ENCODE measurements at regions not wholly inside any gene's neighbourhood (a gene's known extent, or its start where the extent isn't known, plus 50 kb on each side); places are given as distances from the start of the nearest gene placed in this dataset.

DNA sequence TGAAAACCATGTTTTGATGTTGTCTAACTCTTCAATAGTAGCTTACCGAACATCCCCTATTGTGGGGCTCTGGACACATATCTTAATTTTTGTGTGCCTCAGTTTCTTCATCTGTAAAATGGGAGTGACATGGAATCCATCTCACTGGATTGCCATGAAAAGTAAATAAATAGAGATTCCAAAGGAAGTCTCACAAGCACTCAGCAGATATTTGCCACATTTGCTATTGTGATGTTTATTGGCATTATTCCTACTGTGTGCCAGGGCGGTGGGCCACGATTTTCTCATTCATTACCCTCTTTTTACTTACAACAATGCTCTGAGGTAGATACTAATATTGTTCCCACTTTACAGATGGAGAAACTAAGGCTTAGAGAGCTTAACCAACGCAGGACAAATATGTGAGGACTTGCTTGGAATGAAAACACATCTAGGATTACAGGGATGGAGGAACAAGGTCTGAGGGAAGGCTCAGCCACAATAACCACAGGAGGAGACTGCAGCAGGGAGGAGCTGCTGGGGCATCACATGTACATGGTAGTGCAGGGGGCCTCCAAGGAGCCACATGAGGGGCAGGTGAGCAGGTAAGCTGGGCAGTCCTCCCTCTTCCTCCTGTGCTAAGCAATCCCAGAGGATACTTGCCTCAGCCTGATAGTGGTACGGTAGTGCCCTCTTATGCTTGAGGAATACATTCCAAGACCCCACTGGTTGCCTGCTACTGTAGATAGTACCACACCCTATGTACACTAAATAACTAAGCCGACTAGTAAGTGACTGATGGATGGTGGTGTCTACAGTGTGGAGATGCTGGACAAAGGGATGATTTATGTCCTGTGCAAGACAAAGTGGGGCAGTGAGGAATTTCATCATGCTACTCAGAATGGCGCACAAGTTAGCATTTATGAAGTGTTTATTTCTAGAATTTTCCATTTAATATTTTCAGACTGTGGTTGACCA lies 176.9 kb downstream of the FOXA2 start:
- no peak for DNase-seq (ENCODE audit: low read depth, low spot score)

GRCh38 chr20:22404419-22405170 lies 179.8 kb downstream of the FOXA2 start:
- DNase-seq (ENCODE audit: low read depth, low spot score): no peak

DNA sequence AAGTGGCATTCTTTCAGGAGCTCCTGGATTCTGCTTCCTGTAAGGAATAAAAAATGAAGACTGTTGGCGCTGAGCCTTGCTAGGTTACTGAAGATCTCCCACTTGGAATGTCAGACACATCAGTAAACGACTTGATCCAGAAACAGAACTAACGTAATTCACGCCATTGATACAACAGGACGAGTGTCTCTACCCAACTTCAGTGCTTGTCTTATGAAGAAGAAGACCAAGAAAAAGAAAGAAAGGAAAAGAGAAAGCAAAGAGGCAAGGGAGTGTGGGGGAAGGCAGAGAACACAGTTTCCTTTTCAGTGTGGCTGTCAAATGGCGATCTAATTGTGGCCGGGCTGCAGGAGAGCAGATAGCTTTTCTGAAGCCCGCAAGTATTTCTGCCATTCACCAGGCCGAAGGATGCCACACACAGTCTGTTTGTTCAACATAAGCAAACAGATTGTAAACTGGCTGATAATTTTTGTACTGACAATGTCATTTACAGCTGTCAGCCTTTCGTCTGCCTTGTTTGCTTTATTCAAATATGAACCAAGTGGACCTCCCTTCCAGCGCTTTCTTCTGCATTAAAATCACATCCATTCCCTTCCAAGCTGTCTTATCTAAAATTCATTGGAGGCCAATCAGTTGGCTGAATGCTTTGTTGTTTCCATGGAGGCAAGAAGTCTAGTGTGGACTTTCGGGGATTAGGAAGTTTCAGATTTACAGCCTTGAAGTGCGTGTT lies 180.6 kb downstream of the FOXA2 start:
- DNase-seq (ENCODE audit: low read depth, low spot score): peak; percentile 19

DNA sequence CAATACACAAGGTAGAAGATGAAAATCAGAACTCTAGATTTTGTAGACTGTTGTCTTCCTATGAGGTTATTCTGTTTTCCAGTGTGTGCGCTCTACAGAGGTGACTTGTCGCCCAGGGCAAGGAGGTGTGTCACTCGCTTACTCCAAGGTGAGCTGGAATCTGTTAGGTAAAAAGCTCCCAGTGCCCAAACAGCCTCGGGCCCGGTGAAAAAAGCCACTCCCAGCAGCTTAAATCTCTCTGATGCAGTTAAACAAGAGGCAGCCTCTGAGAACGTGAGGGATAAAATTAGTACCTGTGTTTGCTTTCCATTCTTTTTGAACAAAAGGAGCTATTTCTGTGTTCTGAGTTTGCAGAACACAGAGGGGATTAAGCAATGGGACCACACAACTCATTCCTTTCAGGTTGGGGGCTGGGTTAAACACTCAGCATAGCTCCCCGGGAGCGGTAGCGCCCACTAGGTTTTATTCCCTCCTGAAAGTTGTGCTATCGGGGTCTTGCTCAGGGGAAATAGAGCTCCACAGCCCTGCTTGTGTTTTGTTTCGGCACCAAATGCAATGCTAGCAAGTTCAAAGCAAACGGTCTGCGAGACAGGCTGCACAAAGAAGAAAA lies 181.2 kb downstream of the FOXA2 start:
- peak; percentile 86 for DNase-seq (ENCODE audit: low read depth, low spot score)

- no peak for DNase-seq (ENCODE audit: low read depth, low spot score)
Observed at GRCh38 chr20:22402550-22402949, 181.8 kb downstream of the FOXA2 start.

- no peak for DNase-seq (ENCODE audit: low read depth, low spot score)
Observed at GRCh38 chr20:22400440-22400839, 183.9 kb downstream of the FOXA2 start.

DNA sequence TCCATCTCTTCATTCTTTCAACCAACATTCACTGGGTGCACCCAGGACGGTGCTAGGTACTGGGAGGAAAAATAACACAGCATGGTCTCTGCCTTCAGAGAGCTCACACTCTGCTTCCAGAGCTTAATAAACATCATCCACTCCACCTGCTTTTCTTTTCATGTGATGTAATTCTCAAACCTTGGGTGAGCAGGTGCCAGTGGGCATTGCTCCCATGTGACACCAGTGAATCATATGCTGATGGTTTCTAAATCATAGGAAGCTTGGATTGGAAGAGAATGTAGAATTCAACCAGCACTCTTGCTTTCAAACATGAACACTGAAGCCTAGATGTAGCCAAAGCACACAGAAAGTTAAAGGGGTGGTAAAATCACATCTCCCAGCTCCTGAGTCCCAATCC lies 189.8 kb downstream of the FOXA2 start:
- no peak for DNase-seq (ENCODE audit: low read depth, low spot score)

DNA sequence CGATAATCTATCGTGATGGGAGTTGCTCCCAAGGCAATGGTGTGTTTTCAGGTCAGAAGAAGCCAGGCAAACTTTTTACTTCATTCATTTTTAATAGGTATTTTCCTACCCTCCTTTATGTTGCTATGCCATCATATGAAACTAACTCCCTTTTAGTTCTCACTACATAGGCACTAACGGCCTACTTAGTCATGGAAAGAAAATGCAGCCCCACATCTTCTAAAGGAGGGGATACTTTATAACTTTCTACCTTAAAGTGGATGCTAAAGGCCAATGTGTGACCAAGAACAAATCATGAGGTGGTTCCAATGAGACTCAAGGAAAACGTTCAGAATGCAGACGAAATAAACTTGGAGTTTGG lies 193.8 kb downstream of the FOXA2 start:
- DNase-seq (ENCODE audit: low read depth, low spot score): no peak

GRCh38 chr20:22389836-22390542 lies 194.4 kb downstream of the FOXA2 start:
- peak; percentile 72 for DNase-seq (ENCODE audit: low read depth, low spot score)

DNA sequence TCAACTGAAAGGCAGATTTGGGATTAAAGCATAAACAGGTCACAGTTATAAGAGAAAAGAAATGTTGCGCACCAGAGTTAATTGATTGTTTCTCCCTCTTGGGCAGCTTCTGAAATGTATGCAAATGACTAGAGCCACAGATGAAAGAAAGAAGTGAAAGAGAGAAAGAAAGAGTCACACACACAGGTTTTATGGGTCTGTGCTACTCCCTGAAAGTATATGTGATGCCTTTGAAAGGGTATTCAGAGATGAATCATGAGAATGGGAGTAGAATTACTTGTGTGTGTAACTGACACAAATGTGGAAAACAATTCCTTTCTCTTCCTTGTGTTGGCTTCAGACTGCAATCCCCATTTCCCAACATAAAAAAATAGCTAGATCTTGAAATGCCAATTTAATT lies 196.9 kb downstream of the FOXA2 start:
- DNase-seq (ENCODE audit: low read depth, low spot score): no peak

DNA sequence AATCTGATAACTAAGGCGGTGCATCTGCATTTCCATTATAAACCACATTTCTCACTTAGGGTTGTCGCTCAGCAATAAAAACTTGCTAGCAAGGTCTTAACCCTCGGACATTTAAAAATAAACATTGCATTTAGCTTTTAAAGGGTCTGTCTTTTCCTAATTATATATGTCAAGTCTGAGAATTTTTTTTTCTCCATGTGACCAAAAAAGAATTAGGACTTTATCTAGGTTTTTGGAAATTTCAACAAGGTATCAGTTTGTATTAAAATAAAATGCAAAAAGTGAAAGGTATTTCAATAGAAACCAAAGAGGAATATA lies 198.1 kb downstream of the FOXA2 start:
- no peak for DNase-seq (ENCODE audit: low read depth, low spot score)

- DNase-seq (ENCODE audit: low read depth, low spot score): peak; percentile 14
Observed at GRCh38 chr20:22385602-22386305, 198.6 kb downstream of the FOXA2 start.

- no peak for DNase-seq (ENCODE audit: low read depth, low spot score)
Observed at GRCh38 chr20:22384978-22385377, 199.4 kb downstream of the FOXA2 start.

GRCh38 chr20:22383156-22383555 lies 201.2 kb downstream of the FOXA2 start:
- no peak for DNase-seq (ENCODE audit: low read depth, low spot score)

DNA sequence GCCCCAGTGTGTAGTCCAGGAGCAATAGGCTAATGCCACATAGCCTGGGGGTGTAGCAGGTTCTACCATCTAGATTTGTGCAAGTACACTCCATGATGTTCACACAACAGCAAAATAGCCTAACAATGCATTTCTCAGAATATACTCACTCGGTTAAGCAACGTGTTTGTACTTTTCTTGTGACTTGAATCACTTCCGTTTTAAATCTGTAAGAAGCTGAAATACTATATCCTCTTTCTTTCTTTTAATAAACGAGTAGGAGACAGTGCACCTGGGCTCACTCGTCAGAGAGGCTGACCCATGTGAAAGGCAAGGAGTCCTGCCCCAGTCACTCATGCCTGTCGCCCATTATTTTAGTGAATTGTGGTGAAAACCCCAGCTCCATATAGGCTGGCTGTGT lies 201.6 kb downstream of the FOXA2 start:
- DNase-seq (ENCODE audit: low read depth, low spot score): no peak

- DNase-seq (ENCODE audit: low read depth, low spot score): no peak
Observed at GRCh38 chr20:22381812-22382416, 202.5 kb downstream of the FOXA2 start.

- no peak for DNase-seq (ENCODE audit: low read depth, low spot score)
Observed at GRCh38 chr20:22379472-22379871, 204.9 kb downstream of the FOXA2 start.

DNA sequence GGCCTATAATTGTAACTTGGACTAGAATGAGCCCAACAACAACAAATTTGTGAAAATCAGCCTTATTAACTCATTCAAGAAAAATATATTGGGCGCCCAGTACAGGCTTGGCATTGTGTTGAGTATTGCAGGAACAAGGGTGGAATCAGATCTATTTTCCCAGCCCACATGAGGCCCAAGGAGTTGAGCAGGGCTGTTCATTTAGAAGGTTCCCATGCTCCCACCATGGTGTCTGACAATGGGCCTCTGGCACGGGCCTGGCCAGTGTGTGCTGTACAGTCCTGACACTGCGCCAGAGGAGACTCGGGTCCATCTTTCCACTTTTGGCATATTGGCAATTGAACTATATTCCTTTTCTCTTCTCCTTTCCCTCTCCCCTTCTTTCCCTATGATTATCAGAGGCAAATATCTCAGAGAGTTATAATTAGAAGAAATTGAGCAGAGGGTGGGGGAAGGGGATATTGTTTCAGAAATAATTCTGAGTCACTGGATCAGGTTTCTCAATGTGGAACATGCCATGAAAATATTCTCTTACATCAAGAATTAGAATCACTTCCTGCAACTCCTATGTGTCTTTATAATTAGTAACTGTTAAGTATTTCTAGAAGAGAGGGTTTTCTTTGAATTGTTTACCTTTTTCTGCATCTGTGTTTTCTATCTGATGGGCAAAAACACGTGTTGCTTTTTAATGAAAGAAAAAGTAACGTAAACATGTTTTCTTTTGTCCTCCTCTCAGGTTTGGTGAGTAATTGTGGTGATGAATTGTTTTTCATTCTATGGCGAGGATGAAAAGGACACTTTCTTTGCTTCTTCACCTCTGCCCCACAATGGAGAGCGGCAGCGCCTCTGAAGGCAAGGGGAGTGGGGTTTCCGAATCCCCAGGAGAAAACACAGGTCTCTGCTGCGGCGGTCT lies 209.4 kb downstream of the FOXA2 start:
- no peak for DNase-seq (ENCODE audit: low read depth, low spot score)

- no peak for DNase-seq (ENCODE audit: low read depth, low spot score)
Observed at GRCh38 chr20:22374066-22374465, 210.3 kb downstream of the FOXA2 start.

Measured in ELF-1 (cell line).